Suprapubic skin (tissue), 4 donors: ENCODE measurements at regions not wholly inside any gene's neighbourhood (a gene's known extent, or its start where the extent isn't known, plus 50 kb on each side); places are given as distances from the start of the nearest gene placed in this dataset.

Experiments
- EP300 ChIP-seq: sonication (generic); formaldehyde crosslinking; IDR thresholded peaks from one replicate; pipeline ENCODE4 v1.6.1; 2017; ENCODE audit warnings: antibody characterized with exemption
- POLR2A ChIP-seq, 2 donors: fragments of 450-650 bp; IDR thresholded peaks; one replicate each; pipeline ENCODE4 v1.6.1; 2017; ENCODE audit warnings: antibody characterized with exemption in 2 of 2, mild to moderate bottlenecking in 2 of 2, moderate library complexity in 2 of 2
- POLR2AphosphoS5 ChIP-seq, 3 donors: sonication (generic); formaldehyde crosslinking; IDR thresholded peaks; one replicate each; pipeline ENCODE4 v1.6.1; 2017; ENCODE audit warnings: antibody characterized with exemption in 3 of 3
- TF ChIP-seq, protein P1 (sequence below), 2 donors: fragments of 200-600 bp in 1 of 2; fragments of 450-650 bp in 1 of 2; sonication (generic) in 1 of 2; IDR thresholded peaks; one replicate each; pipeline ENCODE4 v1.5.1; 2016 to 2019; ENCODE audit warnings: antibody characterized with exemption in 2 of 2, mild to moderate bottlenecking in 1 of 2, moderate library complexity in 1 of 2

DNA sequence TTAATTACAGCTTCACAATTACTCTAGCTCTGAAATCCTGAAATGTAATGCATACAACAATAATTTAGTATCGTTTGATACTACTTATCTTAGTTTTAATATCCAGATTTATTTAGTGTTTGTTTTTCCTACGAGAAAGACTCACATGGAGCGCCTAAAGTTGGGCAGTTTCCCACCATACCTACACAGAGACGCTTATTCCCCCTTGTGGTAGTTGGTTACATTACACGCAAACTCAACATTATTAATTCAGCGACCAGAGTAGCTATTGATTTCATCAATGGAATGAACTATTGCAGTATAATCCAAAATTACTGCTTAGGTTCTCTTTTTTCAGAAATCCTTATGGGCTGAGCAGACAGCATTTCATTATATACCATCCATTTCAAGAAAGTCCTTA is 164.0 kb upstream of the REG3G start:
- TF ChIP-seq, protein P1, sequence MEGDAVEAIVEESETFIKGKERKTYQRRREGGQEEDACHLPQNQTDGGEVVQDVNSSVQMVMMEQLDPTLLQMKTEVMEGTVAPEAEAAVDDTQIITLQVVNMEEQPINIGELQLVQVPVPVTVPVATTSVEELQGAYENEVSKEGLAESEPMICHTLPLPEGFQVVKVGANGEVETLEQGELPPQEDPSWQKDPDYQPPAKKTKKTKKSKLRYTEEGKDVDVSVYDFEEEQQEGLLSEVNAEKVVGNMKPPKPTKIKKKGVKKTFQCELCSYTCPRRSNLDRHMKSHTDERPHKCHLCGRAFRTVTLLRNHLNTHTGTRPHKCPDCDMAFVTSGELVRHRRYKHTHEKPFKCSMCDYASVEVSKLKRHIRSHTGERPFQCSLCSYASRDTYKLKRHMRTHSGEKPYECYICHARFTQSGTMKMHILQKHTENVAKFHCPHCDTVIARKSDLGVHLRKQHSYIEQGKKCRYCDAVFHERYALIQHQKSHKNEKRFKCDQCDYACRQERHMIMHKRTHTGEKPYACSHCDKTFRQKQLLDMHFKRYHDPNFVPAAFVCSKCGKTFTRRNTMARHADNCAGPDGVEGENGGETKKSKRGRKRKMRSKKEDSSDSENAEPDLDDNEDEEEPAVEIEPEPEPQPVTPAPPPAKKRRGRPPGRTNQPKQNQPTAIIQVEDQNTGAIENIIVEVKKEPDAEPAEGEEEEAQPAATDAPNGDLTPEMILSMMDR (IDR thresholded peaks at IDR 0.05): no peak
- no peak for TF ChIP-seq POLR2AphosphoS5 (IDR thresholded peaks at IDR 0.05)
- no peak for TF ChIP-seq POLR2A (IDR thresholded peaks at IDR 0.05)
- TF ChIP-seq EP300: no peak
